ENCODE measurements at regions not wholly inside any gene's neighbourhood (a gene's known extent, or its start where the extent isn't known, plus 50 kb on each side); places are given as distances from the start of the nearest gene placed in this dataset.
"Not testable (repeated sequence)": the region's sequence is repeated elsewhere in the genome, so short reads cannot be mapped to it uniquely, and the experiment has no call there.

DNA sequence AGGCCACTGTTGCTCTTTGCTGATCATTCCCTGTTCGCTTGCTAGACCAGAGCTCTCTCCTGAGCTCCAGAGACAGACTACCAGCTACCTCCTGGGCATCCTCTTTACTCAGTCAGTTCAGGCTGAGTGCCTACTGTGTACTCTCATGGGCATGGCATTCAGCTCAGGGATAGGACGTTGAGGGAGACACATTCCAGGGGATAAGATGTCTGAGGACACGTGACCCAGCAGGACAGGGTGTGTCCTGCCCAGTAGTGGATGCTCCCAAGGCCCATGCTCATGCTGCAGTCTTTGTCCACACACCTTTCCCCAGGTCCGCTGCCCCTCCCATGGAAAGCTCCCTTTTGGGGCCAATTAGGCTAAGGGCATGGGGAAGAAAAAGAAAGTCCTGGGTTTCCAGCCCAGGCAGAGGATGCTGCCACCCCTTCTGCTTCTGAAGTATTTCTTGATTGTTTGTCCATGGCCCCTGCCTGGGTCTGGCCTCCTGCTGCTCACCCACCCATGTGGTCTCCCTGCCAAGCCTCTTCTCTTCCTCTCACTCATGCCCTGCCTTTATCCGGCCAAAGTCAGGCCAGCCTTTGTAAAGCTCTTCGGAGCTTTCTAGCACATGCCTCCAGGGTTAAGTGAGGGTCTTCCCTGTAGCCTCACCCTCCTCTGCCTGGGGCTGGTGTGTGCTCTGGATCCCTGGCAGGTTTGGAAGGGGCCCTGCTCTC, 60.5 kb upstream of the PITX1 start:
- Histone ChIP-seq H3K79me1 (ENCODE audit: insufficient read depth, low read depth, low read length, poor library complexity, severe bottlenecking) (no peaks in the 10 kb centered on the region), H3K27me3 (ENCODE audit: insufficient read depth, low read length) (no peaks in the 10 kb centered on the region), H2BK12ac (ENCODE audit: insufficient read length, low read depth, low read length) (no peak overlapping the region), H3K79me2 (ENCODE audit: insufficient read depth, low read length) (no peaks in the 10 kb centered on the region), H3K9ac (ENCODE audit: extremely low read depth, insufficient read length, low read length) (no peak overlapping the region), H3K9me3 (ENCODE audit: control insufficient read depth, low read depth, low read length) (no peaks in the 10 kb centered on the region), H3K4ac (ENCODE audit: low read depth, low read length) (no peak overlapping the region), H2AK5ac (ENCODE audit: insufficient read length, low read length) (no peak overlapping the region), H4K5ac (ENCODE audit: insufficient read length, low read depth, low read length) (no peak overlapping the region), H3K18ac (ENCODE audit: insufficient read length, low read depth, low read length) (no peak overlapping the region), H2BK15ac (ENCODE audit: low read depth, low read length) (no peak overlapping the region), H3K23ac (ENCODE audit: insufficient read length, low read depth, low read length) (no peak overlapping the region), H3K27ac (ENCODE audit: insufficient read length, low read depth, low read length) (no peak overlapping the region), H2BK120ac (ENCODE audit: low read depth, low read length, poor library complexity, severe bottlenecking) (no peak overlapping the region), H3K4me2 (ENCODE audit: insufficient read depth, insufficient read length, low read length) (no peak overlapping the region), H3K56ac (ENCODE audit: insufficient read length, low read depth, low read length) (no peak overlapping the region), H4K91ac (ENCODE audit: insufficient read length, low read depth, low read length) (no peak overlapping the region), H3T11ph (ENCODE audit: low read length) (no peak overlapping the region), H4K20me1 (ENCODE audit: control insufficient read depth, insufficient read depth, insufficient read length) (no peaks in the 10 kb centered on the region), H2BK5ac (ENCODE audit: insufficient read length, low read length) (no peak overlapping the region), H4K8ac (replicated peaks; ENCODE audit: insufficient read length, low read depth, low read length) (no peak overlapping the region), H3K23me2 (ENCODE audit: insufficient read length, low read depth, low read length, poor library complexity, severe bottlenecking) (no peaks in the 10 kb centered on the region), H3K14ac (ENCODE audit: insufficient read depth, low read length) (no peak overlapping the region), H2AFZ (ENCODE audit: low read length) (no peak overlapping the region), H3K4me1 (ENCODE audit: insufficient read depth, low read length) (no peaks in the 10 kb centered on the region), H2BK20ac (ENCODE audit: low read depth, low read length, poor library complexity, severe bottlenecking) (no peak overlapping the region)
- TF ChIP-seq, protein P1, sequence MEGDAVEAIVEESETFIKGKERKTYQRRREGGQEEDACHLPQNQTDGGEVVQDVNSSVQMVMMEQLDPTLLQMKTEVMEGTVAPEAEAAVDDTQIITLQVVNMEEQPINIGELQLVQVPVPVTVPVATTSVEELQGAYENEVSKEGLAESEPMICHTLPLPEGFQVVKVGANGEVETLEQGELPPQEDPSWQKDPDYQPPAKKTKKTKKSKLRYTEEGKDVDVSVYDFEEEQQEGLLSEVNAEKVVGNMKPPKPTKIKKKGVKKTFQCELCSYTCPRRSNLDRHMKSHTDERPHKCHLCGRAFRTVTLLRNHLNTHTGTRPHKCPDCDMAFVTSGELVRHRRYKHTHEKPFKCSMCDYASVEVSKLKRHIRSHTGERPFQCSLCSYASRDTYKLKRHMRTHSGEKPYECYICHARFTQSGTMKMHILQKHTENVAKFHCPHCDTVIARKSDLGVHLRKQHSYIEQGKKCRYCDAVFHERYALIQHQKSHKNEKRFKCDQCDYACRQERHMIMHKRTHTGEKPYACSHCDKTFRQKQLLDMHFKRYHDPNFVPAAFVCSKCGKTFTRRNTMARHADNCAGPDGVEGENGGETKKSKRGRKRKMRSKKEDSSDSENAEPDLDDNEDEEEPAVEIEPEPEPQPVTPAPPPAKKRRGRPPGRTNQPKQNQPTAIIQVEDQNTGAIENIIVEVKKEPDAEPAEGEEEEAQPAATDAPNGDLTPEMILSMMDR (conservative IDR thresholded peaks at IDR 0.05), result no peak
- Mint-ChIP-seq H3K4me1 (peaks cover 2 to 5% of the 10 kb centered on the region in 2 experiments; a peak in 2 of 4 replicates), H3K27ac (peak overlapping the region in 1 of 3 experiments; percentile 25; a peak in 1 of 7 replicates), H3K27me3 (ENCODE audit: low read depth) (peaks cover 63% of the 10 kb centered on the region), H3K36me3 (ENCODE audit: insufficient read depth in 1 of 3, low read depth in 3 of 3) (no peaks in the 10 kb centered on the region), H3K4me3 (no peak overlapping the region), H3K9me3 (no peaks in the 10 kb centered on the region)
- no peak for DNase-seq
- no CpG with 5 or more reads among the region's 6 CpGs for WGBS (ENCODE audit: extremely low coverage, insufficient read length, low lambda C conversion rate)

DNA sequence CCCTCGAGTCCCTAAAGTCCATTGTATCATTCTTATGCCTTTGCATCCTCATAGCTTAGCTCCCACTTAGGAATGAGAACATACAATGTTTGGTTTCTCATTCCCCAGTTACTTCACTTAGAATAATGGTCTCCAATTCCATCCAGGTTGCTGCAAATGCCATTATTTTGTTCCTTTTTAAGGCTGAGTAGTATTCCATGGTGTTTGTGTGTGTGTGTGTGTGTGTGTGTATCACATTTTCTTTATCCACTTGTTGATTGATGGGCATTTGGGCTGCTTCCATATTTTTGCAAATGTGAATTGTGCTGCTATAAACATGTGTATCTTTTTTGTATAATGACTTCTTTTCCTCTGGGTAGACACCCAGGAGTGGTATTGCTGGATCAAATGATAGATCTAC, 59.5 kb upstream of the PITX1 start:
- H2AFZ ChIP-seq (ENCODE audit: low read length); H3K18ac ChIP-seq (ENCODE audit: insufficient read length, low read depth, low read length); H3K4me2 ChIP-seq (ENCODE audit: insufficient read depth, insufficient read length, low read length); H3K27me3 ChIP-seq (ENCODE audit: insufficient read depth, low read length); H3K27ac ChIP-seq (ENCODE audit: insufficient read length, low read depth, low read length); H3K79me2 ChIP-seq (ENCODE audit: insufficient read depth, low read length); H4K20me1 ChIP-seq (ENCODE audit: control insufficient read depth, insufficient read depth, insufficient read length); H3K4me3 Mint-ChIP-seq; H2BK120ac ChIP-seq (ENCODE audit: low read depth, low read length, poor library complexity, severe bottlenecking); H3K23me2 ChIP-seq (ENCODE audit: insufficient read length, low read depth, low read length, poor library complexity, severe bottlenecking); H3T11ph ChIP-seq (ENCODE audit: low read length); H3K23ac ChIP-seq (ENCODE audit: insufficient read length, low read depth, low read length); H2BK20ac ChIP-seq (ENCODE audit: low read depth, low read length, poor library complexity, severe bottlenecking); H3K79me1 ChIP-seq (ENCODE audit: insufficient read depth, low read depth, low read length, poor library complexity, severe bottlenecking); H4K5ac ChIP-seq (ENCODE audit: insufficient read length, low read depth, low read length); H3K36me3 Mint-ChIP-seq (ENCODE audit: insufficient read depth in 1 of 3, low read depth in 3 of 3); H3K9me3 ChIP-seq (ENCODE audit: control insufficient read depth, low read depth, low read length); H2BK5ac ChIP-seq (ENCODE audit: insufficient read length, low read length); H3K56ac ChIP-seq (ENCODE audit: insufficient read length, low read depth, low read length); H2BK15ac ChIP-seq (ENCODE audit: low read depth, low read length); H3K9ac ChIP-seq (ENCODE audit: extremely low read depth, insufficient read length, low read length); H3K14ac ChIP-seq (ENCODE audit: insufficient read depth, low read length); H2AK5ac ChIP-seq (ENCODE audit: insufficient read length, low read length); H4K91ac ChIP-seq (ENCODE audit: insufficient read length, low read depth, low read length); H3K4ac ChIP-seq (ENCODE audit: low read depth, low read length); DNase-seq; H3K27ac Mint-ChIP-seq; H4K8ac ChIP-seq (replicated peaks; ENCODE audit: insufficient read length, low read depth, low read length); H3K4me1 ChIP-seq (ENCODE audit: insufficient read depth, low read length); H3K9me3 Mint-ChIP-seq; H3K4me1 Mint-ChIP-seq; H2BK12ac ChIP-seq (ENCODE audit: insufficient read length, low read depth, low read length): not testable (repeated sequence)
- no CpG with 5 or more reads among the region's 1 CpG for WGBS (ENCODE audit: extremely low coverage, insufficient read length, low lambda C conversion rate)
- peaks cover 73% of the 10 kb centered on the region for H3K27me3 Mint-ChIP-seq (ENCODE audit: low read depth)
